ENCODE measurements at regions not wholly inside any gene's neighbourhood (a gene's known extent, or its start where the extent isn't known, plus 50 kb on each side); places are given as distances from the start of the nearest gene placed in this dataset.
"Not testable (repeated sequence)": the region's sequence is repeated elsewhere in the genome, so short reads cannot be mapped to it uniquely, and the experiment has no call there.

DNA sequence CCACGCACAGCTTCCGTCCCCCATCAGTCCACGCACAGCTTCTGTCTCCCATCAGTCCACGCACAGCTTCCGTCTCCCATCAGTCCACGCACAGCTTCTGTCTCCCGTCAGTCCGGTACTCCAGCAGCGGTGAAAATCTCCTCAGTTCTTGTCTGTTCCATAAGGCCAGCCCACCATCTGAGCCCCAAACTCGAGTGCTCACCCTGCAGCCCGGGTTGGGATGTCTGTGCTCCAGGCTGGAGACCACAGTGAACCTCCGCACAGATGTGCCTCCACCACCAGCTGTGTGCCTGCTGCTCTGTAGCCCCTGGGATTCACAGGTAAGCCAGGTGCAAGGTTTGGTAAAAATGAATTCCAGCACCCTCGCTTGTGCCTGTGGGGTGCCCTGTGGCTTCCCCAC lies 258.6 kb downstream of the NPHP4 start:
- no peak for DNase-seq (ENCODE audit: low read depth)

DNA sequence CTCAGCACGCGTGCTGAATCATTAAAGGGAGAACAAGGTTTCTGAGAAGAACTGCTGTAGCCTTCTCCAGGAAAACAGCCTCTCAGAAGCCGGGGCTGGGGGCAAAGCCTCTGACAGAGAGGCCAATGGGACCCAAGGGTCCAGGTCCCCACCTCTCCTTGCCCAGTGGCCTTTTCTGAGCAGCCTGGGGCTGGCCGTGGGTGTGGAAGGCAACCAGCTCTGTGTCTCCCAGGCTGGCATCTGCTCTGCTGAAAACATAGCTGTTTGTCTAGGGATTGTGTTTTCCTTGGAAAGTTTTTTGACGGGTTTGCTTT lies 261.2 kb downstream of the NPHP4 start:
- no peak for DNase-seq (ENCODE audit: low read depth)

DNA sequence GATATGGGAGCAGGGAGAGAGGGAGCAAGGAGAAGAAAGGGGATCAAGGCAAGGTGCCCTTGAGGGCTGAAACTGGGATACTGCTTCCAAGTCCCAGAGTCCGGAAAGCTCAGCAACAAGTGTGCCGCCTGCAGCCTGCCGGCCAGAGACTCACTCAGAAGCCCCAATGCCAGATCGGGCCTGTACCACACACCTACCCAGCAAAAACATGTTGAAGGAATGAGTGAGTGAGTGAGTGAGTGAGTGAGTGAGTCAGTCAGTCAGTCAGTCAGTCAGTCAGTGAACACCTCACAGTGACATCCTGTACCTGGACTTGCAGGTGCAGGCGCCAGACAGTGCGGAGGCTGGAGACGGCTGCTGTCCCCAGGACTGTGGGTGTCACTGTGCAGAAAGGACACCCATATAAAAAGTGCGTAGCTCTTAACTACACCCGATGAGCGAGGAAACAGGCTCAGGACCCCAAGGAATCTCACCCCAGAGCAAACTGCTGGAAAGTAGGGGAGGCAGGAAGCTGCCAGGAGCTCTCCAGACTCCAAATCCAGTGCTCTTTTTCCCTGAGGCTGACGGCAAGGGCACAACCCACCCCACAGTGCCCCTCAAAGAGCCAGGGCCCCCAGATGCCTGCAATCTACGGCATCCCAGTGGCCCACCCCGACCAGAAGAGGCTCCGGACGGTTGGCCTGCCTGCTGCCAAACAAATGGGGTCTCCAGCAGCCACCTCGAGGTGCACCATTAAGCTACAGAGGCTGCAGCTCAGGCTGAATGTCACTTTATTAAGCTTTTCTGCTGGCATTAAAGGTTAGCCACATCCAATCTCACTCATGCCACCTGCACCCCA lies 261.7 kb downstream of the NPHP4 start:
- no peak for DNase-seq (ENCODE audit: low read depth)

GRCh38 chr1:5729636-5730145 lies 262.5 kb downstream of the NPHP4 start:
- DNase-seq (ENCODE audit: low read depth), result no peak

GRCh38 chr1:5728663-5729355 lies 263.4 kb downstream of the NPHP4 start:
- DNase-seq (ENCODE audit: low read depth), result no peak

DNA sequence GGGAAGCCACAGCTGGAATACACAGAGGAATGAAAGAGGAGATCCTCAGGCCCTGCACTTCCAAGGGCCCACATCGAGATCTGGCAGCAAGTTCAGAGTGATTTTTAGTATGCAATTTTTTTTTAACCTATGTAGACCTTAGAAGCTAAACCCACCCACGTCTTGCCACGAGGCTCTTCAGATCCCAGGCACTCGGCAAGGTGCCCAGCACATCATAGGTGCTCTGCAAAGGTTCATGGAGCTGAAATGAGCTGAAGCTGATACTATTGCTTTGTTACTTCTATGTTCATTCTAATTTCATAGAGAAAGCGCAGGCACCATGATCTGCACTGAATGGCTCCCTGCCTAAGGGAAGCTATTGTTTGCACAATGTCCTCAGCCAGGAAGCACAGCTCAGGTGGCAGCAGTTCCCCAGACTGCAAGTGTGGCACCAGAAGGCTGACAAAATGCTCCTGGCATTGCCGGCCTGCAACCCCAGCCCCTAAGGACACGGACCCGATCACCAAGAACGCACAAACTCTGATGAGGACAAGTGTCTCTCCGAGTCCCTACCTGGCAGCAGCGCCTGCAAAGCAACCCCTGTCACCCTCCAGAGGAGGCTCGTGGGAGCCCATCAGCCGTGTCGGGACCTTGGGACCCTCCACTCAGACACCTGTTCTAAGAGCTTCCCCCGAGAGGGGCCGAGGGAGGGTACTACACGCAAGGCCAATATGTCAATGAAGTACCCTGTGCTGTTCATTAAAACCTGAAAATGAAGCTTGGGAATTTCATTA lies 264.2 kb downstream of the NPHP4 start:
- DNase-seq (ENCODE audit: low read depth), result no peak

GRCh38 chr1:5727191-5727590 lies 265.0 kb downstream of the NPHP4 start:
- DNase-seq (ENCODE audit: low read depth), result no peak

DNA sequence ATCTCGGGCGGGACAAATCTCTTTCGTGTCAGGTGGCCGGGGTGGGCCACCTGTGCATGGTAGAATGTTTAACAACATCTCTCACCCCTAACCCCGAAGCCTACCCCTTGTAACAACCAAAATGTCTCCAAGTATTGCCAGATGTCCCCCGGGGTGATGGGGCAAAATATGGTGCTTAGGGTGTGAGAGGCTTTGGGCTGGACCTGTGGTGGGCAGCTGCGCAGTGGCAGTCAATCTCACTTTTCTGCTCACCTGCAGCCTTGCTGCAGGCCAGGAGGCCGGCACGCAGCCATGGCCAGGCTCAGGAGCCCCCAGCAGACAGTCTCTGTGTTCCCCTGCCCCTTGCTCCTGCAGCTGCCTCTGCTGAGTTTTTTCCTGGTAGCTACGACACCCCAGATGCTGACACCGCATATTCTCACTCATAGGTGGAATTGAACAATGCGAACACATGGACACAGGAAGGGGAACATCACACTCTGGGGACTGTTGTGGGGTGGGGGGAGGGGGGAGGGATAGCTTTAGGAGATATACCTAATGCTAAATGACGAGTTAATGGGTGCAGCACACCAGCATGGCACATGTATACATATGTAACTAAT lies 265.5 kb downstream of the NPHP4 start:
- DNase-seq (ENCODE audit: low read depth), result not testable (repeated sequence)

DNA sequence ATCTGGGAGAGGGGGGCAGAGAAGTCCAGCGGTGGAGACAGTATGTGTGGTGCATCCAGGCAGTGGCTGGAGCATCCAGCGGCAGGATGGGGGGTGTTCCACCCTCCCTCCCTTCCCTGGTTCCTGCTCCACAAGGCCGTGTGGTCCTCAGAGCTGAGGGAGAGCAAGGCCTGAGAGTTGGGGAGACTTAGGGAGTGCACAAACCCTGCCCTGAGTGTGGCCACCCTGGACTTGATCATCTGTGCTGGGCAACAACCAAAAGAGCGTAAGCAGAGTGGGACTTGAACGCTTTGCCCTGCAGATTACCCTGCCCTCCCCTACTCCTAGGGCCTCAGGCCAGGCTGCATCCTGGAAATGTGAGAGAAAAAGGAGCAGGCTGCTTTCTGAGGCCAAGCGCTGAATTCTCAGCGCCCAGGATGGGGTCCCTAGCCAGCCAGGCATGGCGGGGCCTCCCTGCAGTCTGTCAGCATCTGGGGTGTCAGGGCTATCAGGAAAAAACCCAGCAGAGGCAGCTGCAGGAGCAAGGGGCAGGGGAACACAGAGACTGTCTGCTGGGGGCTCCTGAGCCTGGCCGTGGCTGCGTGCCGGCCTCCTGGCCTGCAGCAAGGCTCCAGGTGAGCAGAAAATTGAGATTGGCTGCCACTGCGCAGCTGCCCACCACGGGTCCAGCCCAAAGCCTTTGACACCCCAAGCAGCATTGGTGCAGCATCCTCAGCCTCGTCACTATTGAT lies 266.2 kb downstream of the NPHP4 start:
- DNase-seq (ENCODE audit: low read depth), result no peak

DNA sequence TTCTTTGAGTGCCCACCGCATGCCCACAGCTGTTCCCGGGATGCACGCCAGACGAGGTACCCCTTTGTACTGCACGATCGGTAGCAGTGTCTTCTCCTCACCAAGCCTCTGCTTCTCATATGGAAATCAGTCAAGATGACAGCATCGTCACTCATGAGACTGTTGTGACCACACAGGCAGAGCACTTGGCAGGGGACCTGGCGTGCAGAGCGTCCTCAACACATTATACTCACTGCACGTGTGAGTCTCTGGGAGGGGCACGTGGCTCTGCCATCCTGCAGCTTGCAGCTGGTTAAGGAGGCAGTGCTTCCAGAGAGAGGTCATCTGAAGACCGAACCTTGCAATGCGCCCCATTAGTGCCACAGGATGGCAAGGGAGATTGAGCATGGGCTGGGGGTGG lies 266.8 kb downstream of the NPHP4 start:
- no peak for DNase-seq (ENCODE audit: low read depth)

DNA sequence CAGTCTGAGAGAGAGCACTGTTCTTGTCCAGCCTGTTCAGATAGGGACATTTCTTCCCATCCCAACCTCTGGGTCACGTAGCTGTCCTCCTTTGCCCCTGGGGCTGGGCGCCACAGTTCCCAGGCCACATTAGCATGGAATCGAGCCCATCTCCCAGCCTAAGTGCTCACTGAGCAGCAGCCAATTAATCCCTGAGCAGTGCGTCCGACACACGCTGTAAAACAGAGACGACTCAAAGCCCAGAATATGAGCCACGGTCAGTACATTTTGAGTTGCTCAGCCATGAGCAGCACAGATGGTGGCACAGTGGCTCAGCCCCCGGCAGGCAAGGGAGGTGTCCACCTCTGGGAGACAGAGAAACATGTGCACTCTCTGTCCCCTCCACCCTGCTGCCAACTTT lies 267.4 kb downstream of the NPHP4 start:
- no peak for DNase-seq (ENCODE audit: low read depth)

DNA sequence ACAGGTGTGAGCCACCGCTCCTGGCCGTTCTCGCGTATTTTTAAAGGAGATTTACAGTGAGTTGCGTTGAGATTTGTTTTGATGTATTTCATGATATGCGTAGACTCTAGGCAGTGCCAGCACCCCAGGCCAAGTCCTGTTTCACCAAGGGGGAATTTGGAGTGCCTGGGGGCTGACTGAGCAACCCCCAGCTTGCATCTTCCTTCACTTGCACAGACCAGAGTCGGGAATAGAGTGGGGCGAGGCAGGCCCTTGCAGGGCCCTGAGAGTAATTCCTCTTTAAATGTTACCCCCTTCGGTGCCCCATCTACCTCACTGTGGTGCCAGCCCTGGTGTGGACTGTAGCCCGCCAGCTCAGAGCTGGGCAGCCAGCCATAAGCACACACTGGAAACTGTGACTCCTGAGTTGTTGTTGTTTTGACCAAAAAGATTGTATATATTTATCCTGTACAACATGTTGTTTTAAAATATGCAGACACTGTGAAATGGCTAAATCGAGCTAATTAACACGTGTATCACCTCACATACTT lies 269.5 kb downstream of the NPHP4 start:
- no peak for DNase-seq (ENCODE audit: low read depth)

DNA sequence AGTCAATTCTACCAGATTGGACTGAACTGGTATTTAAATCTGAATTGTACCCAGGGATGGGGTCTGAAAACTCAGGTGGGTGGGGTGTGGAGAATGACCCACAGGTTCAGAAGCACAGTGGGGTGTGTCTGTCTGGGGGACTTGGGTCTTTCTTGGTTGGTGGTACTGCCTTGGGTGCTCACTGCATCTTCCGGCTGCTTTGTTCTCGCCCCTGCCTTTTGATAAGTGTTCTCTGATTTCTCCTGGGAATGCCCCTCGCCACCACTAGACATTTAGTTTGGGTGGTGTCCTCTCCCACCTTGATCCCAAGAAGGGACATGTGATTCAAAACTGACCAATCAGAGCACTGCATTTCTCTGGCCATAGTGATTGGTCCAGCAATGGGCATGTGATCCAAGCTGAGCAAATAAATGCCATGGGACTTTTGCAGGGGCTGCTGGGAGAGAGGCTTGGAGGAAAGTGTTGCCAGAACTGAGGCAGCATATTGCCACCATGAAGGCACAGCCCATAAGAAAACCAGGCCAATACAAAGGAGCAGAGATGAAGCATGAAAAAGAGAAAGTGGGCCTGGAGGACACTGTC lies 270.5 kb downstream of the NPHP4 start:
- DNase-seq (ENCODE audit: low read depth), result no peak

DNA sequence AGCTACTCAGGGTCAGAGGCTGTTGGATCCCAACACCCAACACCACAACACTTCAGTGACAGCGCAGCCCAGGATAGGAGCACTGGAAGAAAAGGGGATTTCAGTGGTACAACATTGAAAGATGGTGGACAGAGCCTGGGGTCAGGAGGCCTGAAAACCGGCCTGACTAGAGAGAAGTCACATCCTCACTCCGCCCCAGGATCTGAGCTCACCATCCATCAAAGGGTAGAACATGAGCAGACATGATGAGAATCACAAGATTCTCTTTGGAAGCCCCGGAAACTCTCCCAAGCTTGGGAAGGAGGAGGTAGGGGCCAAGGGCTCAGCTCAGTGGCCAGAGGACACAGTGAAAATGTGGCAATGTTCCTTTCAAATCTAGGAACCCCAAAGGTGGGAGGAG lies 271.3 kb downstream of the NPHP4 start:
- DNase-seq (ENCODE audit: low read depth), result no peak

DNA sequence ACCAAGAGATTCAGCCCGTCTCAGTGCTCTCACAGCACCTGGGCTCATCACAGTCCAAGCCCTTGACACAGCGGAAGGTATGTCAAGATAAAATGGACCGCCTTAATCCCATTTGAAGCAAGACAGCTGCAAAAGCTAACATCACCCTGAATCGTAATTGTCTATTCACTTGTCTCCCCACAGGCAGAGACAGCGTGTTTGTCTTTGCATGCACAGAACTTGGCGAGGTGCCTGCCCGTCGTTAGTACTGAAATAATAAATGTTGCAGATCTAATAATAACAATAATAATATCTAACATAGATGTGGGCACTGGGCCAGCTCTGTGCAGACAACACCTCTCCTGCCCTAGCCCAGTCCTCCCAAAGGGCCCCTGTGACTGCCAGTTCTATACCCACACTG lies 271.7 kb downstream of the NPHP4 start:
- no peak for DNase-seq (ENCODE audit: low read depth)

DNA sequence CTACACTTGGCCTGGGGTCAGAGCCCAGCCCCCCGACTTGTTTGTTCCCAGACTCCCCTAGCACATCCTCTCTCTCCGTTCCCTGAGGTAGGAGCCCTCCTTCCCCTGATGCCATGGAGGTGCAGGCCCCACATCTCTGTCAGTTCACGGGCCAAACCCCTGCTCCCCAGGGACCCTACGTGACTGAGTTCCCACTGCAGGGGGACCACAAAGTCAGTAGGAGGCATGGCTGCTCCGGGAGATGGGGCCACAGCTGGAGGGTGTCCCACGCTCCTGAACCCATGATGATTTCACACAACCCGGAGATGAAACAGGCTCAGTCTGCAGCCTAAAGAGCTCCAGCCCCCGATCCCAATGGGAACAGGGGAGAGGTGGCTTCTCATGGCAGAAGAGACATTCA lies 272.2 kb downstream of the NPHP4 start:
- no peak for DNase-seq (ENCODE audit: low read depth)

GRCh38 chr1:5718831-5719632 lies 273.2 kb downstream of the NPHP4 start:
- DNase-seq (ENCODE audit: low read depth), result no peak

DNA sequence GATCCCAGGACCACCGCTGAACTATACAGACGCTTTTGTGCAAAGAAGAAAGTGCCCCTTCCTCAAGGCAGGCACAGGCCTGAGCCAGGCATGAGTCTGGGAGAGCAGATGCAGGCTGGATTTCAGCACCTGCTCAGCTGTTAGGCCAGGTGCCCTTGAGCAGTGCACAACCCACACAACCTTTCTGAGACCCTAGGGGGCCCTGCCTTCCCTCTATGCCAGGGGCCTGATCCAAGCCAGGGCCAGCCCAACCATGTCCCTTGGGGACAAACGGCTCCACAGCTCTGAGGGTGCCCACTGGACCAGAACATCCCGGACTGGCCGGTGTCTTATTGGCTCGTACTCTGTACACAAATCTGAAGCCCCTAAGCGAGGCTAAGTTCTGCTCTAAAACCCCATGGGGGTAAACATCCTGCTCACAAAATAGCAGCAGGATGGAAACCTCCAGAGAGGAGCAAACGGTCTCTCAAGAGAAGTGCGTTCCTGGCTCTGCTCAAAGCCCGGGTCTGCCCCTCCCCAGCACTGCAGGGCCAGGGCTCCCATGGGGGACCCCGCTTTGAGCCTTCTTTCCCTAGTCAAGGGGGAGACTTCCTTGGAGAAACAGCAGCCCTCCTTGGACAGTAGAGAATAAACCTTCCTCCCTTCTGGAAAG lies 275.1 kb downstream of the NPHP4 start:
- DNase-seq (ENCODE audit: low read depth), result no peak

DNA sequence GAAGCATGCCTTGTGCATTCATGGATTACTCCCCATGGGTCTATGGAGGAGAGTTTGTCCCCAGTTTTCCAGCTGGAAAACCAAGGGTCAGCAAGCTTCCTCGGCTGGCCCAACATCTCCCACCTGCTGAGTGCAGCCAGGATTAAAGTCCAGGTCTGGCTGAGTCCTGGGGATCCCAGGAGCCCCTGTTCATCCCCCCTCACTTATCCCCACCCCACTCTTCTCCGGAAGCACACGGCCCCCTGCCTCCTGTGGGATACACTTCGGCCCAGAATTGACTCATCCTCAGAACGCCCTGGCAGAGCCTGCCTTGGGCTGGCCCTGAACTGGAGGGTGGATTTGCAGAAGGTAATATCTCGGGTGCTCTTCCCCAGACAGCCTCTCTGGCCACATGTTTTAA lies 276.1 kb downstream of the NPHP4 start:
- no peak for DNase-seq (ENCODE audit: low read depth)
